Stimulated activated CD4-positive, alpha-beta T cell treated with anti-CD3 and anti-CD28 coated beads, Interleukin-15, amount 100 ng/mL, for 24 hours (primary cell): ENCODE measurements at regions not wholly inside any gene's neighbourhood (a gene's known extent, or its start where the extent isn't known, plus 50 kb on each side); places are given as distances from the start of the nearest gene placed in this dataset.

Source experiments
- DNase-seq: peaks from one replicate; pipeline ENCODE4 v3.0.0-alpha.2; 2020

GRCh38 chr16:55077266-55077665 is 146.6 kb downstream of the IRX5 start:
- no peak for DNase-seq

DNA sequence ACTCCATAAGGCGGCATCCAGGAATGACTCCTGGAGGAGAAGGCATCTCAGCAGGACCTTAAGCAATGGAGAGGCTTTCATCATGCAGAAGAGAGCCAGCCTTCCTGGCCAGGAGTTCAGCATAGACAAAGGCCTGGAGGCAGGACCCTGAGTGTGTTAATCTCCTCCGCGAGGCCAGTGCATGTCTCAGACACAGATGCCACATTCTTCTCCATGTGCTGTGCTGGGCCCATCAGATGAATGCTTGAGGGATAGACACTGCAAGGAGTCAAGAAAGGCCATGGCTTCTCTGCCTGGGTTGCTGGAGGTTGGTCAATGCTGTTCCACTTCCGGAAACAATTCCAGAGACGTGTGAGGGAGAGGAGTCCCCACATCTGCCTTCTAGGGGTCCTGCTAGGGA is 147.5 kb downstream of the IRX5 start:
- DNase-seq, result no peak

GRCh38 chr16:55078699-55079410 is 148.2 kb downstream of the IRX5 start:
- no peak for DNase-seq

DNA sequence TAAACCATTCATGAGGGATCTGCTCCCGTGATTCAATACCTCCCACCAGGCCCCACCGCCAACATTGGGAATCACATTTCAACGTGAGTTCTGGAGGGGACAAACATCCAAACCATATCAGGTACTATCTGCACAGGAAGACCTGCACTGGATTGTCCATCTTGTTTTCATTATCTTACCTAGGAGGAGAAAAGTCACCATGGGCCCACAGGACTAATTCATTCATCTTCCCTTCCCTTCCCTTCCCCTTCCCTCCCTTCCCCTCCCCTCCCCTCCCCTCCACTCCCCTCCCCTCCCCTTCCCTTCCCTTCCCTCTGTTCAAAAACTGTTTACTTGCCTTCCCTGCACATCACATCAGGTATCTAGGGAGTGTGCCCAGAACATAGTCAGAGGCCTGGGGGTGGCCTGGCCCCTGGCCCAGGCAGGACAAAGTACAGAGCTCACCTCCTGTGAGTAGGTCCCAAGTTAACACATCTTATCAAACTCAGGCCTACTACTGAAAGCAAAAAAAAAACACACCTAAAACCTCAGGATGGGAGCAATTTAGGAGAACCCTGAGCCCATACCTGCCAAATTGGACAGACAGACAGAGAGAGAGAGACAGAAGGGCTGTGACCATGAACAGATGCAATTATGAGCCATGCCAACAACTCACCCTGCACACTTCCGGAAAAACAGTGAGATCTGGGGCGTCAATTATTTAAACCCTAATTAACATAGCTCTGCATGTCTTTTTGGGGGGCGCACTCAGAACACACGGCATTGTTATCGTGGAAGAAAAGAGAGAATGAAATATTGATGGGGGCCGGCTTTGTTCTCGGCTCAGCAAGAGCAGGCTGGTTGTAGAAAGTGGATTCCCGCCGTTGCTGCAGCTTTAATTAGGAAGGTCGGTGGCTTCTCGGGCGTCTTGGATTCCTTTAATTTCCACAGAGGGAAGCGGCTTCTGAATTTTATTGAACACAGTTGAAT is 151.2 kb downstream of the IRX5 start:
- no peak for DNase-seq

DNA sequence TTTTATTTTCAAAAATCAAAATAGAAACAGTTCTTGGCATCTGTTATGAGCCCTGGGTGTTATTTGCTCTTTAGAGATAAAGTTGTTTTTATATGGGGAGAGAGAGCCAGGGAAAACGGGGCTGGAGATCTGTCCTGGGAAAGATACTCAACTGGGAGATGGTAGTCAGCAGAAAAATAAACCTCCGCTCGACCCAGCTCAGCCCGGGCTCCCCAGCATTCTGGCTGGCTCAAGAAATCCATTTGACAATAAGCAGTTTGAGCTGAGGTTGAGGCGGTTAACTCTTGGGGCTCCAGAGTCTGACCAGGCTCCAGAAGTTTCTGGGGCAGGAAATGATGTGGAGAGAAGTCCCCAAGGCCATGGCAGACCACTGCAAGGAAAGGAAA is 151.9 kb downstream of the IRX5 start:
- no peak for DNase-seq

- DNase-seq, result no peak
These were observed 152.4 kb downstream of the IRX5 start for GRCh38 chr16:55083052-55083451.

- no peak for DNase-seq
These were observed 157.4 kb downstream of the IRX5 start for GRCh38 chr16:55088098-55088497.

- no peak for DNase-seq
These were observed 158.9 kb downstream of the IRX5 start for GRCh38 chr16:55089600-55089999.

DNA sequence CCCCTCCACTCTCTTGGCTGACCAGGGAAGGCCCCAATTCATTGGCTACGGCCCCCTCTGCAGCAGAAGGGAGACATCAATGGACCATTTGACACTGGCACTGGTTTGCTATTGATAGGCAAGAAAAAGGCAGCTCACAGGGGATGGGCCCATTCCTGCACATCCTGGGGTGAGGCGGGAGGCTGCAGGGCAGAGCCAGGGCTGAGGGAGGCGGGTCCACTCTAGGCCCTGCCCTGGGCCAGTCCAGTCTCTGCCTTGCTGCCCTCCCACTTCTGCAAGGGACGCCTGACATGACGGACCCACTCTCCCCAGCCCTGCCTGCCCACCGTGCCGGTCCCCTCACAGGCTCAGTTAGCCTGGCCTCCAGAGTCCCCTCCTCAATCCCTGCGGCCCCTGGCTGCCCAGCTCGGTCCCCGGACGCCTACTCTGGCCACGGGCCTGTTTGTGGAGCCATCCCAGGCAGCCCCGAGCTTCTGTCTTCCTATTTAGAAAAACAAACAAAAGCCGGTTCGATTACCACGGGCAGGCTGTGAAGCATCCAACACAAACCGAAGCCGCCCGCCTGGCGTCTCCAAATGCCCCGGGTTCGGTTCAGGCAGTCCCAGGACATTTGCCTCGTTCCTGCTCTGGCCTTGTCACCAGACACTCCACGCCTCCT is 160.7 kb downstream of the IRX5 start:
- DNase-seq, result no peak

DNA sequence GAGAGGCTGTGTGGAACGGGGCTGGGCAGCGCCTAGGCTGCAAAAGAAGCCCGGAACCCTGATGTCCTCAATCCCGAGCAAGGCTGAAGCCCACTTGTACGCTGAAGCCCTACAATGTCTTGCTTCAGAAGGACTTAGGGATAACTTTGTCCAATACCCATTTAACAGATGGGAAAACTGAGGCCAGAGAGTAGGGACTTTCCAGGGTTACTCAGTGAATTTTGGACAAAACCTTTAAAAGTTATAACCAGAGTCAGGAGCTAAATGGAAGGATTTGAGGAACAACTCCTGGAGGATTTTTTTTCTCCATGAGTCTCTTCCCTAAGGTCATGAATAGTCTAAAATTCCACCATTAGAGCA is 161.2 kb downstream of the IRX5 start:
- DNase-seq, result no peak

DNA sequence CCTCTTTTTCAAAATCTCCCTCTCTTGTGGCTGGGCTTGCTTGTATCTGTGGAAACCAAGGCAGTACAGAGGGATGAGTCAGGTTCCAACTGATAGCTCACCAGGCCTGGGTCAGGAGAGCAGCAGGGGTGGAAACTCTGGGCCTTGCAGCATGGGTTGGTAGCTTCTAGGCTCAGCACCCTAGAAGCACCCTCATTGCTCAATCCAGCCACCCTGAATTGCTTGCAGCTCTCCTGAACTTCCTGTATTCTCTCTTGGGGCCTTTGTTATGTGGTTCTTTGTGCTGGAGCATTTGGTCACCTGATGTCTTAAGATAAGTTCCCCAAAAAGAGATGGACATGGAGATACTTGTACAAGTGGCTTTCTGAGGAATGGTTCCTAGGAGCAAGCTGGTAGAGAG is 169.4 kb downstream of the IRX5 start:
- DNase-seq, result no peak

GRCh38 chr16:55101026-55101425 is 170.4 kb downstream of the IRX5 start:
- DNase-seq, result no peak

DNA sequence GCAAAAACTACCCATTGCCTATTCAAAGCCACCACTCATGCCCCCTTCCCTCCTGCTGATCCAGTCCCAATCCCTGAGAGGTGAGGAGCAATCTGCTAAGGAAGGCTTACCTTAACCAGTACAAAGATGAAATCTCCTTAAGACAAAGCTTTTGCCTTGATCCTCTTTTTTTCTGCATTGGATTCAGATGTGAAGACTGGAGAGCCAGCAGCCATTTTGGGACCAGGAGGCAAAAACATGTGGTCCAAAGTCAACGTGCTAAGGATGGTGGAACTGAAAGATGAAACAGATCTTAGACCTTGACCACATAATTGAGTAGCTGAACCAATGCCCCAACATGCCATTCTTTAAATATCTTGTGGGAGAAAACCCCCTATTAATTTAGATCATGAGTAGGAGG is 171.4 kb downstream of the IRX5 start:
- no peak for DNase-seq

DNA sequence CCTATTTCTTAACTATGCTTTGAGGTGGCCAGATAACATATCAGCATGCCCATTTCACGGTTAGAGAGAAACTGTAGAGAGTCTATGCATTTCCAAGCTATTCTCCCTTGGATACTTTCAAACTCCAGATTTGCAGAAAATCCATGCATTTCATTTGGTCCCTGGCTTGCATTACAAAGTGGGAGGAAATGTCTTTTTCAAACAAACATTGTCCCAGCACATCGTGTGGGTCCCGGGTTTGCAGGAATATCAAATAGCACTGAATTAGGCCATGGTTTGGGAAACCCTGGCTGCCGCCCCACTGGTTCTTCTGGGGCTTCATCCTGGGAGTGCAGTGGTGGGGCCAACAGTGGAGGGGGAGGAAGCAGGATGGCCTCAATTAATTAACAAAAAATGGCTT is 171.9 kb downstream of the IRX5 start:
- no peak for DNase-seq

GRCh38 chr16:55107851-55108250 is 177.2 kb downstream of the IRX5 start:
- DNase-seq, result no peak

- DNase-seq, result no peak
These were observed 182.5 kb downstream of the IRX5 start for GRCh38 chr16:55113210-55113609.

GRCh38 chr16:55115506-55115905 is 184.8 kb downstream of the IRX5 start:
- DNase-seq, result no peak

DNA sequence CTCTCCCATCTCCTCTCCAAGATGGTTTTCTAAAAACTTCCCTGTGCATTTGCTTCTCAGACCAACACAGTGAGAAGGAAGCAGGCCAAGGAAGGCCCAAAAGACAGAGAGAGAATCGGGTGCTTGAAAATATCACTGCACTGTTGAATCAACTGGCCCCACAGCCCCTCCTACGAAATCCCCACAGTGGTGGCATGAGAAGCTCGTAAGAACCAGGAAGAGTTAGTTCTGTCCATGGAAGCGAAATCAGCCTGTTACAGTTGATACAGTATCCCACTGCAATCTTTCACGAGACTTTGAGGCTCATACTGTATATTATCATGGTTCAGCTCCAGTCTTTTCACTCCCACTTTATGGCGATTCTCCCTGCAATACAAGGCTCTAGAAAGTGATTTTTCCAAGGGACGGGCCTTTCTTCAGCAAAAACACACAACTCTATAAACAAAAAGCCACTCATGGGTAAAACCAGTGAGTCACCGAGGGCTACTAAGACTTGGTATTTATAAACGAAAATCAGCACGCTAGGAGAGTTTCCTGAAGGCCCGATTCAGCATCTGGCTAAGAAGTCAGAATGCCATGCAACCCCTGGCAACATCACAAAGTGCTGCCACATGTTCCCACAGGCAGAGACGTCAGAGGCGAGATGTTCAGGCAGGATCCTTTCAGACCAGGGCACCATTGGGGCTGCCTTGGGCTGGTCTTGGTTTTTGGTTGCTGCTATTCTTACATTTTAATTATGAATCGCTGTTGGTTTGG is 185.7 kb downstream of the IRX5 start:
- no peak for DNase-seq

- DNase-seq, result no peak
These were observed 188.1 kb downstream of the IRX5 start for GRCh38 chr16:55118701-55119260.

GRCh38 chr16:55120408-55120807 is 189.7 kb downstream of the IRX5 start:
- DNase-seq, result no peak

DNA sequence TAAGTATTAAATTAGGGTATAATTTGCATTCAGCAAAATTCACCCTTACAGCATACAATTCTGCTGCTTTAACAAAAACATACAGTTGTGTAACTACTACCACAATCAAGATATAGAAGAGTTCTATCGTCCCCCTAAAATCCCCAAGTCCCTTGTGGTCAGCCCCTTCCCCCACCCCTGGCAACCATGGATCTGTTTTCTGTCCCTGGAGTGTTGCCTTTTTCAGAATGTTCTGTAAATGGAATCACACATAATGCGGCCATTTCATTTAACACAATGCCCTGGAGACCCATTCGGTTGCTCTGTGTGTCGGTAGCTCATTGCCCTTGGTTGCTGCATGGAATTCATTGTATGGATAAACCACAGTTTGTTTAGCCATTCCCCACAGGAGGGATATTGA is 190.2 kb downstream of the IRX5 start:
- no peak for DNase-seq

GRCh38 chr16:55123652-55124051 is 193.0 kb downstream of the IRX5 start:
- no peak for DNase-seq
